Heart right ventricle (tissue), 16 donors: ENCODE measurements at regions not wholly inside any gene's neighbourhood (a gene's known extent, or its start where the extent isn't known, plus 50 kb on each side); places are given as distances from the start of the nearest gene placed in this dataset.

Experiments
- ATAC-seq, 8 donors: fragments of 200-7000 bp; cut with Tn5 transposase; one replicate each; pipeline ENCODE4 v1.9.1; 2020; ENCODE audit warnings: mild to moderate bottlenecking in 8 of 8, moderate library complexity in 8 of 8, moderate number of reproducible peaks in 1 of 8
- DNase-seq, 2 donors: peaks; one replicate each; pipeline ENCODE4 v3.0.0-alpha.2; 2020
- H3K27ac ChIP-seq, 10 donors: fragments of 200-600 bp; sonication (generic) in 2 of 10; one replicate each; pipeline versions ENCODE4 v1.5.0 to v1.8.0; 2020 to 2022; ENCODE audit warnings: mild to moderate bottlenecking in 3 of 10
- H3K27me3 ChIP-seq, 7 donors: fragments of 200-600 bp; one replicate each; pipeline ENCODE4 v1.8.0; 2021 to 2022; ENCODE audit warnings: mild to moderate bottlenecking in 2 of 7
- H3K36me3 ChIP-seq, 9 donors: fragments of 200-600 bp; sonication (generic) in 1 of 9; one replicate each; pipeline versions ENCODE4 v1.5.0 to v1.8.0; 2020 to 2022; ENCODE audit warnings: mild to moderate bottlenecking in 2 of 9
- H3K4me1 ChIP-seq, 9 donors: fragments of 200-600 bp; sonication (generic) in 1 of 9; one replicate each; pipeline versions ENCODE4 v1.5.0 to v1.8.0; 2020 to 2022; ENCODE audit warnings: mild to moderate bottlenecking in 4 of 9
- H3K4me3 ChIP-seq, 10 donors: fragments of 200-600 bp; sonication (generic) in 2 of 10; one replicate each; pipeline versions ENCODE4 v1.5.0 to v1.8.0; 2020 to 2022; ENCODE audit warnings: mild to moderate bottlenecking in 7 of 10, moderate library complexity in 2 of 10
- H3K9me3 ChIP-seq, 11 donors: fragments of 200-600 bp in 10 of 11; sonication (generic) in 2 of 11; one replicate each; pipeline versions ENCODE4 v1.5.0 to v1.8.0; 2013 to 2022; ENCODE audit warnings: mild to moderate bottlenecking in 2 of 11, control low read depth in 1 of 11, moderate library complexity in 1 of 11
- CTCF ChIP-seq, 9 donors: fragments of 200-600 bp; sonication (generic) in 2 of 9; IDR thresholded peaks; one replicate each; pipeline versions ENCODE4 v1.5.0 to v1.8.0; 2021 to 2022; ENCODE audit warnings: antibody characterized with exemption in 9 of 9, mild to moderate bottlenecking in 5 of 9, moderate library complexity in 1 of 9
- WGBS, 2 donors: extraction: QIAGEN DNeasy Blood & Tissue Kit; methylation state at CpG; one replicate each; pipeline ENCODE4 v1.1.7; 2013; ENCODE audit warnings: inconsistent platforms in 1 of 2; 5-methylcytosine and 5-hydroxymethylcytosine counted together
- intact Hi-C, 10 donors: fragments of 100-400 bp; cut with DNase I; formaldehyde crosslinking; loops; one replicate each; pipeline versions ENCODE4 v1.11.1 to v1.14.2; 2022
- donor health status: Arrhythmogenic right ventricular cardiomyopathy.
- donor health status: ischemic (EF 13 %, LVEDD 7.1; RV severe dilation, severe dysfunction).
- donor health status: healthy with polysubstance abuse.
- donor health status: DM: no; HTN: yes; CAD: no.
- donor health status: DM: no; HTN: no; CAD: no.
- donor health status: ischemic (EF 25% LVEDD 6.9; RV normal size, moderate dysfunction).
- donor health status: ischemic (EF 25% LVEDD 5.7; RV mildly dilated, moderate dysfunction).
- donor health status: healthy.
- donor health status: DM: yes; HTN: yes; CAD: no.
- donor health status: Ischemic cardiomyopathy.
- donor health status: ischemic (EF 35%, LVEDD 5.7; RV mildly dilated, moderate dysfunction).
- donor health status: nonischemic (EF 11% LVEDD 7.7; RV severe dilation, severe dysfunction).
- donor health status: DM: yes; HTN: yes; CAD: no.
- donor health status: PGD.
- donor health status: ischemic (EF 29% LVEDD 5.4; RV normal size, mild dysfunction).
- donor health status: nonischemic (EF 23%, LVEDD 6.1; RV moderate dilation, normal function).

- no peaks in the 10 kb centered on the region for H3K9me3 ChIP-seq
- H3K4me1 ChIP-seq = peaks cover 0 to 4% (median 0%) of the 10 kb centered on the region in 9 donors
- no peaks in the 10 kb centered on the region for H3K36me3 ChIP-seq
- peaks cover 0 to 9% (median 0%) of the 10 kb centered on the region in 7 donors for H3K27me3 ChIP-seq
- intact Hi-C loops = loop anchor here in 7 of 10 donors (5.0 to 10.0 kb wide), 7 partner anchors 509 to 1981 kb away; no protein-coding TSS in a partner anchor
- TF ChIP-seq CTCF (IDR thresholded peaks at IDR 0.05) = no peak
- H3K27ac ChIP-seq = no peak overlapping the region
- 79 to 83% methylated on average over 5 of the region's 5 CpGs for WGBS, 2 donors
- no peak overlapping the region for H3K4me3 ChIP-seq
- no peak for ATAC-seq
- DNase-seq = no peak
Measured at GRCh38 chr15:97236140-97236539, 724.4 kb upstream of the ARRDC4 start.

GRCh38 chr15:97237160-97237559, 723.3 kb upstream of the ARRDC4 start:
- Histone ChIP-seq H3K4me1 (peaks cover 0 to 4% (median 0%) of the 10 kb centered on the region in 9 donors), H3K27ac (no peak overlapping the region), H3K4me3 (no peak overlapping the region), H3K9me3 (no peaks in the 10 kb centered on the region), H3K36me3 (no peaks in the 10 kb centered on the region), H3K27me3 (peaks cover 0 to 9% (median 0%) of the 10 kb centered on the region in 7 donors)
- WGBS, 2 donors = 90 to 93% methylated on average over 6 of the region's 6 CpGs
- DNase-seq (no peak), ATAC-seq (no peak)
- intact Hi-C loops = loop anchor here in 7 of 10 donors (5.0 to 10.0 kb wide), 7 partner anchors 508 to 1982 kb away; no protein-coding TSS in a partner anchor
- TF ChIP-seq CTCF (IDR thresholded peaks at IDR 0.05) = no peak

- H3K36me3 ChIP-seq = no peaks in the 10 kb centered on the region
- no peak overlapping the region for H3K27ac ChIP-seq
- TF ChIP-seq CTCF (IDR thresholded peaks at IDR 0.05) = no peak
- H3K4me1 ChIP-seq = no peaks in the 10 kb centered on the region
- no peak overlapping the region for H3K4me3 ChIP-seq
- ATAC-seq (no peak), DNase-seq (no peak)
- intact Hi-C loops = loop anchor here in 1 of 10 donors (10.0 kb wide), 1 partner anchor 894 kb away; no protein-coding TSS in a partner anchor
- no peaks in the 10 kb centered on the region for H3K27me3 ChIP-seq
- 78 to 88% methylated on average over 1 of the region's 1 CpG for WGBS, 2 donors
- H3K9me3 ChIP-seq = peaks cover 0 to 18% (median 0%) of the 10 kb centered on the region in 11 donors
Measured at GRCh38 chr15:97248376-97248775, 712.1 kb upstream of the ARRDC4 start.

GRCh38 chr15:97259943-97260342, 700.6 kb upstream of the ARRDC4 start:
- ATAC-seq (no peak), DNase-seq (no peak)
- no peak for TF ChIP-seq CTCF (IDR thresholded peaks at IDR 0.05)
- no peaks in the 10 kb centered on the region for H3K36me3 ChIP-seq
- no peak overlapping the region for H3K4me3 ChIP-seq
- intact Hi-C loops = no loop called here
- H3K9me3 ChIP-seq = peaks cover 0 to 1% (median 0%) of the 10 kb centered on the region in 11 donors
- no peaks in the 10 kb centered on the region for H3K4me1 ChIP-seq
- peaks cover 0 to 6% (median 0%) of the 10 kb centered on the region in 7 donors for H3K27me3 ChIP-seq
- H3K27ac ChIP-seq = no peak overlapping the region
- 84 to 87% methylated on average over 3 of the region's 3 CpGs for WGBS, 2 donors
